Right renal pelvis (tissue), 4 donors: ENCODE measurements at regions not wholly inside any gene's neighbourhood (a gene's known extent, or its start where the extent isn't known, plus 50 kb on each side); places are given as distances from the start of the nearest gene placed in this dataset.
"Not testable (repeated sequence)": the region's sequence is repeated elsewhere in the genome, so short reads cannot be mapped to it uniquely, and the experiment has no call there.

Source experiments
- DNase-seq, 4 donors: peaks; one replicate each; pipeline ENCODE4 v3.0.0-alpha.2; 2013; ENCODE audit warnings: low read depth in 4 of 4, low spot score in 3 of 4, missing footprints in 1 of 4

- DNase-seq: peak in 1 of 4 donors; percentile 10
These were observed 417.0 kb upstream of the ESRRG start for GRCh38 chr1:217140041-217140901.

- DNase-seq: peak in 1 of 4 donors; percentile 13
These were observed 416.3 kb upstream of the ESRRG start for GRCh38 chr1:217139513-217139912.

DNA sequence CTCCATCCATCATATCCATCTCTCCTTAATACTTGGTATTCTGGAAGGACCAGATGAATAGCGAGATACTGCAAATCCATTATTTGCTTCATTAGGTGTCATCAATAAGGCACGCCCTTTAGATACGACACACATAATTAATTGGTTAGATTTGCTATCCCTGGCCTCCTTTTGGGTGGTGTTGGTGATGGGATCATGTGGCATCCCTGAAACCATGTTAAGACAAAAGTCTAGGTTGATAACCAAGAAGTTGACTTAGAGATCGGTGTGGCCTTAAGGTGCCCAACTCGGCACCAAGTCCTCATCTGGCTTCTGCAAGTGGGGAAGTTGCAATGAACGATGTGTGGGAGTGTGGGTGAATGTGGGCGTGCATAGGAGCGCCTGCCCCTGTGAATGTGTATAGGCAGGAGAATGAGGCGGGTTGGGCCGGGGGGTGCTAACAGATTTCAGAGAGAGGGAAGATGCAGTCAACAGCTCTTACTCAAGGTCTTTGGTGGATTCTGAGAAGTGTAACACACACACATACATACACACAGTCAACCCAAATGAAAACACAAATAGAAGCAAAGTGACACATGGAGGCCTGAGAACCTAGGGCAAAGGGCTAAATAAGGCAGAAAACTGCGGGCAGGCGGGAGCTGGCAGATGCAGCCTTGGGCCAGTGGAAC, 415.7 kb upstream of the ESRRG start:
- peak in 1 of 4 donors; percentile 13 for DNase-seq

DNA sequence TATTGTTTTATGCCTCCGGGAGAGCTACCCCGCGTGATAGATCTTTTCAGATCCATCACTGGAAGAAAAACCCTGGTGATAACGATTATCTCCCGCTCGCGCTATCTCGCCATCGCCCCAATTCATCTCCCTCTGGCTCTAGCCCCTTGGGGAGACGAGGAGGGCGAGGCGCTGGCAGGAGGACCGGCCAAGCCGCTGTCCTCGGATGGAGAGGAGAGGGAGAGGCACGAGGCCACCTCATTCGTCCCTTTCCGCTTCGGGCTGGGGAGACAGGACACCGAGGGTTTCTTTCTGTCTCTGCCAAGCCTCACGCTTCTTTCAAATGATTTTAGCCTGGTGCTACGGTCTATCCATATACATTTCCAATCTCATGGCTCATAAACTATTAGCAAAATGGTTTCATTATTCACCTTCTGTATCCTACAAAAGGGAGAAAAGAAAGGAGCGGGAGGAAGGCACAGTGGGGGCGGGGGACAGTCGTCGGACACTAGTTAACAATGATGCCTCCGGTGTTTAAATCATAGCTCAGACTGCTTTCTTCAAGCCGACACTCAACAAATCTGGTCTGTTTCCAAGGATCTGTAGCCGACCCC, 415.0 kb upstream of the ESRRG start:
- DNase-seq: peak in 1 of 4 donors; percentile 5

- DNase-seq: peak in 1 of 4 donors; percentile 13
These were observed 414.1 kb upstream of the ESRRG start for GRCh38 chr1:217137210-217137881.

GRCh38 chr1:217136895-217137205, 413.6 kb upstream of the ESRRG start:
- DNase-seq: no peak

- DNase-seq: peak in 1 of 4 donors; percentile 7
These were observed 413.0 kb upstream of the ESRRG start for GRCh38 chr1:217135987-217136894.

DNA sequence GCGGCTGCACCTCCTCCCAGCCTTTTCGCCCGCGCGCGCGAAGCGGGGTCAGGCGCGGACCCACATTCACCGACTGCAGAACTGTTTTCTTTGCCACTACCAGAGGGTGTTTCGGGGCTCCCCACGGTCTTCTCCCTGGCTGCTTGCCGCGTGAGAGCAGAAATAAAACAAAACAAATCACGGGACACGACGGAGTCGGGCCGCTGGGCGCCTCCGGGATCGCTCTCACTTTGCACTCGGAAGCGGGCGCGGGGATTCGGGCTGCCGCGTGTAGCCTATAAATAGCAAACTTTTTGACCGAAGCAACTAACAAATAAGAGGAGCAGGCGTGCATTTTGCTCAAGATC, 412.3 kb upstream of the ESRRG start:
- peak in 1 of 4 donors; percentile 16 for DNase-seq

- DNase-seq: peak in 1 of 4 donors; percentile 32
These were observed 411.8 kb upstream of the ESRRG start for GRCh38 chr1:217134857-217135568.

DNA sequence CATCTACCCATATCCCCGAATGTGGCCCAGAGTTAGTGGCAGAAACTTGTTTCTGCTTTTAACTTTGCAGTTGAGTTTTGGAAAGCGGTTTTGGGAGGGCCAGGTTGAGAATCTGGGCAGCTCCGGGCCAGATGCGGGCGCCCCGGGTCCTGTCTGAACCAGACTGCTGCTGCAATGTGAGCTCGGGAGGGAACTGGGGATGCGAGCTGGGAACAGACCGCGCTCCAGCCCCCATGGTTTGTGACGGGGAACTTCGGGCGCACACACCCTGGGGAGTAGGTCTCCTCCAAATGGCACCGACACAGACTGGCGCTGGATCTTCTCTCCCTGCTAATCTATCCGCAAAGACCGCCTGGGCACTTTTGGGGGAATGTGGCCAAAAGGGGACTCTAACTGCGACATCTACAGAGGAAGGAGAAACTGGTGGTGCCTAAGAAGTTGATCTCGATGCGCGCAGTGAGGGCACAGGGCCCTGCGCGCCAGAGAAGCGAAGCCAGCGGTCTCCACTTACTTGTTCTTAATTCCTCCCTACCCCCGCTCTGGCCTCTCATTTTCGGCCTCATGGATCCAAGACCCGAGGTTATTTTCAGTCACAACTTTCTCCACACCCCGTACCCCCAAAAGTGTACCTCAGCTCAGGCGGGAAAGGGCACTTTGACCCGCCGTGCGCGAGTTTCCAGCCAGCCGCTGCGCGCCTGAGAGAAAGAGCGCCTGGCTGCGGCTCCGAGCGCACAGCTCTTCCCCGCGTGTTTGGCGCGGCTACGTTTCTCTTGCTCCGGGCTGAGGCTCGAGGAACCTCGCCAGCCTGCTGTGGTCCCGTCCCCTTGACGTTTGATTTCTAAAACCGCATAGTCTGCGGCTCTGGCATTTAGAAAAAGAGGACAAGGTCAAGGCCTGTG, 411.0 kb upstream of the ESRRG start:
- peak in 1 of 4 donors; percentile 35 for DNase-seq

- no peak for DNase-seq
These were observed 409.9 kb upstream of the ESRRG start for GRCh38 chr1:217133092-217133491.

DNA sequence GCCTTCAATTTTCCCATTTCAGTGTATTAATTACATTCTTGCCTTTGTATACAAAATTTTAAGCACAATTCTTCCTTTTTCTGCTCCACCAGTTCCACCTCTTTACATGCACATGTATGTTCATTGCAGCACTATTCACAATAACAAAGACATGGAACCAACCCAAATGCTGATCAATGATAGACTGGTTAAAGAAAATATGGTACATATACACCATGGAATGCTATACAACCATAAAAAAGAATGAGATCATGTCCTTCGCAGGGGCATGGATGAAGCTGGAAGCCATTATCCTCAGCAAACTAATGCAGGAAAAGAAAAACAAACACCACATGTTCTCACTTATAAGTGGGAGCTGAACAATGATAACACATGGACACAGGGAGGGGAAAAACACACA, 400.1 kb upstream of the ESRRG start:
- not testable (repeated sequence) for DNase-seq

DNA sequence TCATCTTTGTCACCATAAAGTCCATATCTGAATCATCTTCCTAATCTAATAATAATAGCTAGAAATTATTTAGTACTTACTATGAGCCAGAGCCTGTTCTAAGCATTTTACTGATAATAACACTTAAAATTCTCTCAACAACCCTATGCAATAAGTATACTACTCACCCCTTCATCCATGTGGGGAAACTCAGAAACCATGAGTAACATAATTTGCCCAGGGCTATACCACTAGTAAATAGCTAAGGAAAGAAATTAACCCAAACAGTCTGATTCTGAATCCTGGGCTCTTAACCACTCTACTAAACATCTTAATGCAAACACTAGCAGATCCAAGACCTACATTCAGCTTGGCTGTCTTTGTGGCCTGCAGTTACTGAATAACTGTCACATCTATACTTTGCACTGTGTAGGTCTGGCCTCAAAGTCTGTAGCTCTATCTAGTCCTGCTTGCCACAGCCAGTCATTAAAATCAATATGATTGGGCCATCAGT, 394.8 kb upstream of the ESRRG start:
- DNase-seq: no peak

GRCh38 chr1:217115404-217116380, 392.5 kb upstream of the ESRRG start:
- DNase-seq: no peak

- DNase-seq: no peak
These were observed 386.7 kb upstream of the ESRRG start for GRCh38 chr1:217109928-217110327.

DNA sequence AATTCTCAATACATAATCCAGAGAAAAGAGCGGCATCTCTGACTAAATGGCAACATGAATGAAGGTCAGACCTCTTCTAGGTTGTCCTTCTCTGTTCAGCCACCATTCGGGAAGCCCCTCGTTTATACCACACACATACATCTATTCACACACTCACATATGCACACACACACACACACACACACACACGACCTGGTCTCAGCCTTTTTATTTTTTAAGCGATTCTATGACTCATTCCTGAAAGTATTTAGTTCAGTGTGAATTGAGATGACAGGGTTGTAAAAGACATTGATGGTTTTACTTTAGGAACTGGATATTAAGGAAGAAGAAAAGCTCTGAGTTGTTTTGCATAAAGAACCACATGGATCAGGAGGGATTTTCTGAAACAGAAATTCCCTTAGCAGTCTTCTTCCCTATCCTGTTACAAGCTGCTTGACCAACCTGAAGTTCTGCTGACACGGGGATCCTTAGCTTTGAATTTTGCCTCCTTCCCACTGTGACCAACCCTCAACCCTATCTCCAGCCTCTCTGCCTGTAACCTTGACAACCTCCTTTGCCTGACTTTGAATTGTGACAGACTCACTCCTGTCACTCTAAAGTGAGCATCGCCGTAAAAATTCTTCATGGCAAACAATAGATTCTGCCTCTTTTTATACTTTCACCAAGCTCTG, 383.1 kb upstream of the ESRRG start:
- DNase-seq: no peak

DNA sequence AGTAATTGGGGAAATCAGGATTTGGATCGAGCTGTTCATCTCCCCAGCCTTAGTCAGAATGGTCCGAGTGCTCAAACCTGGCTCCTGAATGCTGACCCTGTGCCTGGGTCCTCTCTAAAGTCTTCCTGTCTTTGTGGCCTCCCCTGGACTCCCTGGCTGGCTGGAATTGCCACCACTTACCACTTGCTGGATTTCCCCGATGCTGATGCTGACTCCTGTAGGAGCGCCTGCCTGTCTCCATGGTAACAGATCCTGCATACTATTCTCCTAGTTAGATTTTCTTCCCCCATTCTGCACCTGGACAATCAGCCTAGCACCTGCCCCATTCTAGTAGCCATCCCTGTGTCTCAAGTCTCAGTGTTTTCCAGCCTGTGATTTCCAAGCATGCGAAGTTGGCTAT, 382.2 kb upstream of the ESRRG start:
- DNase-seq: no peak
